Lower leg skin (tissue), 4 donors: ENCODE measurements at regions not wholly inside any gene's neighbourhood (a gene's known extent, or its start where the extent isn't known, plus 50 kb on each side); places are given as distances from the start of the nearest gene placed in this dataset.

Experiments
- DNase-seq, 2 donors: peaks; one replicate each; pipeline ENCODE4 v3.0.0-alpha.2; 2019; ENCODE audit warnings: low spot score in 2 of 2
- H3K4me3 ChIP-seq: fragments of 200-600 bp; sonication (generic); 2 replicates; pipeline ENCODE4 v1.5.1; 2017; ENCODE audit warnings: mild to moderate bottlenecking, low read depth; ENCODE audit not compliant: poor library complexity, severe bottlenecking
- POLR2A ChIP-seq, 2 donors: fragments of 450-650 bp; IDR thresholded peaks; one replicate each; pipeline ENCODE4 v1.6.1; 2016 to 2017; ENCODE audit warnings: antibody characterized with exemption in 2 of 2, mild to moderate bottlenecking in 1 of 2, moderate library complexity in 1 of 2
- WGBS, 2 donors: methylation state at CpG; one replicate each; pipeline ENCODE4 v1.1.5; 2018; 5-methylcytosine and 5-hydroxymethylcytosine counted together
- intact Hi-C: fragments of 100-400 bp; cut with DNase I; formaldehyde crosslinking; loops from one replicate; pipeline ENCODE4 v1.15.0; 2023; ENCODE audit warnings: low total_unique reads
- TF ChIP-seq, protein P1 (sequence below), 3 donors: fragments of 450-650 bp; IDR thresholded peaks; one replicate each; pipeline ENCODE4 v1.5.1; 2016; ENCODE audit warnings: antibody characterized with exemption in 3 of 3, mild to moderate bottlenecking in 3 of 3, moderate library complexity in 2 of 3

DNA sequence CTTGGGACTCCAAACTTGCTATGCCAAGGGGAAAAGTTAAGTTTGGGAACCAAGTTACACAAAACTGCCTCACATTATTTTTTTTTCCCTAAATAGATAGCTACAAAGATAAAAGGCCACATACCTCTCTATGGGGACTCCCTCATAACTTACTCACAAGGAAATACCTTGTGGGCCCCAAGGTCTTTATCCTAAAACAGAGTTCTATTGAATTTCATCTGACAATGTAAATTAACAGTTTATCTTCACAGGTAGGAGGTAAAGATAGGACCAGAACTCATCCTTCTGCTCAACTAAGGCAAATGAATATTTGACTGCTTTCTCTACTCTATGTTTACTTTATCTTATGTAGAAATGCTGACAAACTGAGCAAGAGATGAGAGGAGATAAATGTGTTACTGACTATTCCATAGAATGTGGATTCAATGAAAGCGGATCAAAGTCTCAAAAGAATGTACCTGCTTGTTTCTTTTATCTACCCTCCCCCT, 1278.0 kb downstream of the OTOL1 start:
- TF ChIP-seq, protein P1, sequence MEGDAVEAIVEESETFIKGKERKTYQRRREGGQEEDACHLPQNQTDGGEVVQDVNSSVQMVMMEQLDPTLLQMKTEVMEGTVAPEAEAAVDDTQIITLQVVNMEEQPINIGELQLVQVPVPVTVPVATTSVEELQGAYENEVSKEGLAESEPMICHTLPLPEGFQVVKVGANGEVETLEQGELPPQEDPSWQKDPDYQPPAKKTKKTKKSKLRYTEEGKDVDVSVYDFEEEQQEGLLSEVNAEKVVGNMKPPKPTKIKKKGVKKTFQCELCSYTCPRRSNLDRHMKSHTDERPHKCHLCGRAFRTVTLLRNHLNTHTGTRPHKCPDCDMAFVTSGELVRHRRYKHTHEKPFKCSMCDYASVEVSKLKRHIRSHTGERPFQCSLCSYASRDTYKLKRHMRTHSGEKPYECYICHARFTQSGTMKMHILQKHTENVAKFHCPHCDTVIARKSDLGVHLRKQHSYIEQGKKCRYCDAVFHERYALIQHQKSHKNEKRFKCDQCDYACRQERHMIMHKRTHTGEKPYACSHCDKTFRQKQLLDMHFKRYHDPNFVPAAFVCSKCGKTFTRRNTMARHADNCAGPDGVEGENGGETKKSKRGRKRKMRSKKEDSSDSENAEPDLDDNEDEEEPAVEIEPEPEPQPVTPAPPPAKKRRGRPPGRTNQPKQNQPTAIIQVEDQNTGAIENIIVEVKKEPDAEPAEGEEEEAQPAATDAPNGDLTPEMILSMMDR (IDR thresholded peaks at IDR 0.05): no peak
- TF ChIP-seq POLR2A (IDR thresholded peaks at IDR 0.05): no peak
- intact Hi-C loops: no loop called here
- no peak overlapping the region for H3K4me3 ChIP-seq
- 86 to 91% methylated on average over 1 of the region's 1 CpG for WGBS, 2 donors
- DNase-seq: no peak

DNA sequence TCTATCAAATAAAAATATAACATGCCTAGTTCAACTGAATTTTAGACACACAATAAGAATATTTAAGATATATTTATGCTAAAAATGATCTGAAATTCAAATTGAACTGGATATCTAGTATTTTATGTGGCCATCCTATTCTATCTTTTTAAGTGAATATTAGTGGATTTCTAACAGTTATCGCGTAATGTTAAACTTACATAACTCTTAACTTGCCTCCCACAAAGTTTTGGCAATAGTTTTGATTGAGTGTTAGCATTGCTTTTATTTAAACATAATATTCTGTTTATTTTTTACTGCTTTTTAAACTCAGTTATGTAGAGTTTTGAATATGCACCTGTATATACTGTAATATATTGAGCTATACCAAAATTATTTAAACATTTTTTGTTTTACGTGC, 1279.5 kb downstream of the OTOL1 start:
- intact Hi-C loops: no loop called here
- no peak for DNase-seq
- H3K4me3 ChIP-seq: no peak overlapping the region
- TF ChIP-seq, protein P1 (IDR thresholded peaks at IDR 0.05): no peak
- WGBS, 2 donors: 32 to 99% methylated on average over 3 of the region's 3 CpGs

DNA sequence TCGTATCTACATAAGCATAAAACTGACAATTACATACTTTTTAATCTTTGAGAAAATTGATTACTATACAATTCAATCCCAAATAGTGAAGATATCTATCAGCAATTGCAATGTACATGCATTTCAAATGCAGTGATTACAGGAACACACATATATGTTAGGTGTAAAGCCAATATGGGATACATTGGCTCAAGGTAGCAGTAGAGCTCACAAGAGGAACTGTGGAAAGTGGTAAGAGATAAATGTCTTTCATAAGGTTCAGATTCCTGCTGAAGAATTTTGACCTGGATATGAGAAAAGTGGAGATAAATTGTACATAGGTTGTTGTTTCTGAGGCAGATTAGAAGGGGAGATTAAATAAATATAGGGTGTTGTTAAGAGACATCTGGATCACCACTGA, 1280.5 kb downstream of the OTOL1 start:
- 94% methylated on average over 1 of the region's 1 CpG for WGBS, 2 donors
- no peak for DNase-seq
- no peak overlapping the region for H3K4me3 ChIP-seq

DNA sequence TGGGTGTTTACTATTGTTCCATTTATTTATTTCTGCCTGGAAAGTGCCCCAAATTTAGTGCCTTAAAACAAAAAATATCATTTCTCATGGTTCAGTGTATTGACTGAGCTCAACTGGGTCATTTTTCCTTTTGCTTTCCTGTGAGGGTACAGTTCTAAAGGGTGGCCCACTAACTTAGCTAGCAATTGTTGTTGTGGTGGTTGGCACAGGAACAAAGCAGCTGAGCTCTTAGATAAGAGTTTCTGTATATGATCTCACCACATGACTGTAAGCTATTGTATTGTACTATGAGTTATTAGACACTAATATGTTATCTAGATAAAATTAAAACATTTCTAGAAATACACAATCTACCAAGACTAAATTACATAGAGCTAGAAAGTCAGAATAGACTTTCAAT, 1283.7 kb downstream of the OTOL1 start:
- TF ChIP-seq, protein P1 (IDR thresholded peaks at IDR 0.05): no peak
- no peak for TF ChIP-seq POLR2A (IDR thresholded peaks at IDR 0.05)
- intact Hi-C loops: no loop called here
- H3K4me3 ChIP-seq: no peak overlapping the region
- no peak for DNase-seq

More for the DNA sequence above, 1280.5 kb downstream of the OTOL1 start:
- TF ChIP-seq, protein P1 (IDR thresholded peaks at IDR 0.05): no peak
- no peak for TF ChIP-seq POLR2A (IDR thresholded peaks at IDR 0.05)
- intact Hi-C loops: no loop called here

DNA sequence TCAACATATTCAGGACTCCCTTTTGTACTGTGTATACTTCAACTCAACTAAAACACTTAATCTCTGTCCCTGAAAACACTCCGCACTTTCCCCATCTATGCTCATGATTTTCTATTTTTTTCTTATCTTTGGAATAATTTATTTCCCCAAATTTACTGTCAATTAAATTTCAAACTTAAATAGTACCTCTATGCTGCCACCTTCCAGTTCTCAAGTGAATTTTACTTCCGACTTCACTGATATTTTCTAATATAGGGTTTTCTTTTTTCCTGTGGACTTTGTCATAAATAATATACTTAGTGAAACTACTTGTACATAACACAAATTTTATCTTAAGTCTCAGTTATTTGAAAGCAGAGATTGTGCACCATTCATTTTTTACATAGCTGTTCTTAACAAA, 1303.3 kb downstream of the OTOL1 start:
- TF ChIP-seq, protein P1 (IDR thresholded peaks at IDR 0.05): no peak
- TF ChIP-seq POLR2A (IDR thresholded peaks at IDR 0.05): no peak
- DNase-seq: no peak
- H3K4me3 ChIP-seq: no peak overlapping the region
- intact Hi-C loops: no loop called here
- WGBS, 2 donors: 90% methylated on average over 2 of the region's 2 CpGs; no CpG with 5 or more reads in 1 of the 2 donors

DNA sequence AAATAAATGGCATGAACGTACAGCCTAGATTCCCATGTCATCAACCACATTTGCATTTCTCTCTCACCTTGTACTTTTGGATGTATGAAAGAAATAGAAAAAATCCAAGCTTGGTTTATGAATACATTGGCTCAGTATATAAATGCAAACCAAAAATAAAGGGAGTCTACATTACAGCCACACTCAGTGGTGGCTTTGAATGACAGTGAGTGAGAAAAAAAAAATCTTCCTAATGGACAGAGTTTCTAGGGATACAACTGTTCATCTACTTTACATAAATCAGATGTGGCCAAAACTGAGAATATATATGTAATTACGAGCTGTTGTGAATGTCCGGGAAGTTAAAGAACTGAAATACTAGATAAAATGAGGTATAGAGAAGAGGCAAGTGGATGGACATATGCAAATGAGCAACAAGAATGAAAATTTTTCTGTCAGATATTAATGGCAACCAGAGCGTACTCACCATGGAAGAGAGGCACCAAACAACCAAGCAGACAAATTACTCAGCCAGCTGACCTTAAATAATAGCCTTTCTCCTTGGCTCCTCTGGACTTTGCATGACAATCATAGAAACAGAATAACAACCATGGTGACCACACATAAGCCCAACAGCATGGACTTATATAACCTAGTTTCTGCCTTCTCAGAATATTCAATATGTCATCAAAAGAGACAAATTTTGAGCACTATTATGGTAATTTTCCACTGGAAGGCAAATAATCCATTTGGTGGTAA, 1305.8 kb downstream of the OTOL1 start:
- no peak for DNase-seq
- no peak overlapping the region for H3K4me3 ChIP-seq
- 86% methylated on average over 4 of the region's 4 CpGs; no CpG with 5 or more reads in 1 of the 2 donors for WGBS, 2 donors
- intact Hi-C loops: no loop called here
- no peak for TF ChIP-seq POLR2A (IDR thresholded peaks at IDR 0.05)
- TF ChIP-seq, protein P1 (IDR thresholded peaks at IDR 0.05): no peak
